ENCODE measurements at regions not wholly inside any gene's neighbourhood (a gene's known extent, or its start where the extent isn't known, plus 50 kb on each side); places are given as distances from the start of the nearest gene placed in this dataset.

GRCh38 chrX:107502316-107502715 is 52.9 kb downstream of the FRMPD3 start:
- ChIA-PET CTCF (interaction anchor here (1.8 kb wide), 1 partner anchor 153 kb away, joined by 3 read pairs; no protein-coding TSS in a partner anchor), POLR2A (no interaction called here)
- TF ChIP-seq L3MBTL2 (conservative IDR thresholded peaks at IDR 0.05): no peak
- TF ChIP-seq ZNF384 (IDR thresholded peaks at IDR 0.05): no peak
- no peak for TF ChIP-seq ARNT (IDR thresholded peaks at IDR 0.05)
- no peak for TF ChIP-seq FOXM1 (IDR thresholded peaks at IDR 0.05; ENCODE audit: borderline replicate concordance)
- no peak for TF ChIP-seq FOXA1 (IDR thresholded peaks at IDR 0.05)
- TF ChIP-seq NFRKB (IDR thresholded peaks at IDR 0.05): no peak
- TF ChIP-seq HDGF (IDR thresholded peaks at IDR 0.05; ENCODE audit: borderline replicate concordance): no peak
- TF ChIP-seq CTBP1 (IDR thresholded peaks at IDR 0.05; ENCODE audit: borderline replicate concordance): no peak
- no peak for TF ChIP-seq SP1 (IDR thresholded peaks at IDR 0.05)
- no peak for TF ChIP-seq TARDBP (IDR thresholded peaks at IDR 0.05)
- no peak for DNase-seq (ENCODE audit: extremely low spot score)

- TF ChIP-seq HDGF (IDR thresholded peaks at IDR 0.05; ENCODE audit: borderline replicate concordance) (no peak), SP1 (IDR thresholded peaks at IDR 0.05) (no peak), L3MBTL2 (conservative IDR thresholded peaks at IDR 0.05) (no peak), FOXM1 (IDR thresholded peaks at IDR 0.05; ENCODE audit: borderline replicate concordance) (no peak), NFRKB (IDR thresholded peaks at IDR 0.05) (no peak), LEF1 (IDR thresholded peaks at IDR 0.05; ENCODE audit: borderline replicate concordance) (no peak), SUZ12 (IDR thresholded peaks at IDR 0.05) (no peak), ZNF384 (IDR thresholded peaks at IDR 0.05) (no peak)
- TF ChIP-seq, protein P1, sequence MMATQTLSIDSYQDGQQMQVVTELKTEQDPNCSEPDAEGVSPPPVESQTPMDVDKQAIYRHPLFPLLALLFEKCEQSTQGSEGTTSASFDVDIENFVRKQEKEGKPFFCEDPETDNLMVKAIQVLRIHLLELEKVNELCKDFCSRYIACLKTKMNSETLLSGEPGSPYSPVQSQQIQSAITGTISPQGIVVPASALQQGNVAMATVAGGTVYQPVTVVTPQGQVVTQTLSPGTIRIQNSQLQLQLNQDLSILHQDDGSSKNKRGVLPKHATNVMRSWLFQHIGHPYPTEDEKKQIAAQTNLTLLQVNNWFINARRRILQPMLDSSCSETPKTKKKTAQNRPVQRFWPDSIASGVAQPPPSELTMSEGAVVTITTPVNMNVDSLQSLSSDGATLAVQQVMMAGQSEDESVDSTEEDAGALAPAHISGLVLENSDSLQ (IDR thresholded peaks at IDR 0.05): no peak
- POLR2A ChIA-PET: no interaction called here
- CTCF ChIA-PET: no interaction called here
- DNase-seq (ENCODE audit: extremely low spot score): no peak
Observed at GRCh38 chrX:107504006-107504405, 54.6 kb downstream of the FRMPD3 start.

- CTCF ChIA-PET: no interaction called here
- TF ChIP-seq FOXA1 (IDR thresholded peaks at IDR 0.05) (no peak), BHLHE40 (IDR thresholded peaks at IDR 0.05; ENCODE audit: borderline replicate concordance) (no peak), FOXM1 (IDR thresholded peaks at IDR 0.05; ENCODE audit: borderline replicate concordance) (no peak), HDGF (IDR thresholded peaks at IDR 0.05; ENCODE audit: borderline replicate concordance) (no peak), SUZ12 (IDR thresholded peaks at IDR 0.05) (no peak)
- DNase-seq (ENCODE audit: extremely low spot score): no peak
- POLR2A ChIA-PET: no interaction called here
Observed at GRCh38 chrX:107505223-107505622, 55.8 kb downstream of the FRMPD3 start.

DNA sequence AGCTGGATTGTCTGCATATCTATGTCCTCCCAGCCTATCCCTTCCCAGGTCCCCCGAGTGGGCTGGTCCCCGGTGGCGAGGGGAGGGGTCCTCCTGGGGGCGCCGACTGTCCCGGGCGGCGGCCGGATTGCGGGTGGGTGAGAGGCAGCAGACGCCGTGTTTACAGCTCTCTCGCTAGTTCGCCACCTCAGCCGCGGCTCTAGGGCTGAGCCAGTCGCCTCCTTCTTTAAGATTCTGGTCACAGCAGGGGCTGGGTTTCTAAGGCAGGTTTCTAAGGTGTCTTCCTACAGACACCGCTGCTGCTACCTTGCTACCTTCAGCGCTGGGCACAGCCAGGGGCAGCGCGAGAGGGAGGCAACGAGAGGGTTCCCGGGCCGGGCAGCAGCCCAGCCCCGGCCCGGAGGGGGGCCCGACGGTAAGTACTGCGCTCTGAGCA is 57.2 kb downstream of the FRMPD3 start:
- POLR2A ChIA-PET: no interaction called here
- TF ChIP-seq HDGF (IDR thresholded peaks at IDR 0.05; ENCODE audit: borderline replicate concordance) (no peak), CTBP1 (IDR thresholded peaks at IDR 0.05; ENCODE audit: borderline replicate concordance) (no peak), ZNF384 (IDR thresholded peaks at IDR 0.05) (no peak)
- TF ChIP-seq, protein P1 (IDR thresholded peaks at IDR 0.05): no peak
- CTCF ChIA-PET: no interaction called here
- no peak for DNase-seq (ENCODE audit: extremely low spot score)

DNA sequence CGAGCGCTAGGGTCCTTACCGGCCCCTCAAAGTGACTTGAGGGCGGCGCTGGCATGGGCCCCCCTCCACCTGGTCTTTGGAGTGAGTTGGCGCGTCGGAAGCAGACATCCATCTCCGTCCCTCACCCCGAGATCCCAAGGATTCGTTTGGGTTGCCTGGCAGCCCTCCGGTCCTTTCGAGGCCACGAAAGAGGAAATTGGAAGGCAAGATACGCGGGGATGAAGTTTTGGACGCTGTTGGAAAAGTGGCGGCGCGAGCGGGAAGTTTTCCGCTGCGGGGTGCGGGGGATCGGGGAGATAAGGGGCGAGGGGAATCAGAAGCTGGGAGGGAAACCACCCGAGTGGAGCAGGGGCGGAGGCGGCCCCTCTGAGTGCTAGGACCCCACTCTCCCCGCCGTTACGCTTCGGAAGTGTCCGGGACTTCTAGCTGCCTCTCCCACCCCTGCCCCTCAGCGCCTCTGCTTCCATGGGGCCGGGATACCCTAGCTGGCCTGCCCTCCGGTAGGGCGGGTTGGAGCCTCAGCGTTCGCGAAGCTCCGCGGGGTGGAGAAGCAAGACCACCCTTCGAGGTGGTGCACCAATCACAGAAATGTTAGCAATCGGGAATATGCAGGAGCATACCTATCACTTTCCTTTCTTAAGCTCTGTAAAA is 57.8 kb downstream of the FRMPD3 start:
- POLR2A ChIA-PET: no interaction called here
- CTCF ChIA-PET: no interaction called here
- DNase-seq (ENCODE audit: extremely low spot score): no peak
- no peak for TF ChIP-seq FOXM1 (IDR thresholded peaks at IDR 0.05; ENCODE audit: borderline replicate concordance)
- TF ChIP-seq ZNF384 (IDR thresholded peaks at IDR 0.05): no peak
- no peak for TF ChIP-seq CTBP1 (IDR thresholded peaks at IDR 0.05; ENCODE audit: borderline replicate concordance)
- TF ChIP-seq L3MBTL2 (conservative IDR thresholded peaks at IDR 0.05): no peak
- TF ChIP-seq BHLHE40 (IDR thresholded peaks at IDR 0.05; ENCODE audit: borderline replicate concordance): no peak
- no peak for TF ChIP-seq LEF1 (IDR thresholded peaks at IDR 0.05; ENCODE audit: borderline replicate concordance)
- no peak for TF ChIP-seq FOXK2 (IDR thresholded peaks at IDR 0.05)
- TF ChIP-seq SP1 (IDR thresholded peaks at IDR 0.05): no peak
- no peak for TF ChIP-seq TARDBP (IDR thresholded peaks at IDR 0.05)
- TF ChIP-seq, protein P1 (IDR thresholded peaks at IDR 0.05): no peak
- no peak for TF ChIP-seq NFRKB (IDR thresholded peaks at IDR 0.05)
- no peak for TF ChIP-seq HDGF (IDR thresholded peaks at IDR 0.05; ENCODE audit: borderline replicate concordance)
- no peak for TF ChIP-seq ELF4 (IDR thresholded peaks at IDR 0.05)
- TF ChIP-seq FOXA1 (IDR thresholded peaks at IDR 0.05): no peak
- no peak for TF ChIP-seq ARNT (IDR thresholded peaks at IDR 0.05)

- DNase-seq (ENCODE audit: extremely low spot score): no peak
- ChIA-PET POLR2A (no interaction called here), CTCF (no interaction called here)
- TF ChIP-seq, protein P1 (IDR thresholded peaks at IDR 0.05): no peak
- TF ChIP-seq ELF4 (IDR thresholded peaks at IDR 0.05) (no peak), SP1 (IDR thresholded peaks at IDR 0.05) (no peak), FOXA1 (IDR thresholded peaks at IDR 0.05) (no peak), FOXK2 (IDR thresholded peaks at IDR 0.05) (no peak), ZNF384 (IDR thresholded peaks at IDR 0.05) (no peak), CTBP1 (IDR thresholded peaks at IDR 0.05; ENCODE audit: borderline replicate concordance) (no peak), HDGF (IDR thresholded peaks at IDR 0.05; ENCODE audit: borderline replicate concordance) (no peak), SUZ12 (IDR thresholded peaks at IDR 0.05) (no peak), ARNT (IDR thresholded peaks at IDR 0.05) (no peak), TARDBP (IDR thresholded peaks at IDR 0.05) (no peak), FOXM1 (IDR thresholded peaks at IDR 0.05; ENCODE audit: borderline replicate concordance) (no peak)
Observed at GRCh38 chrX:107507744-107508117, 58.3 kb downstream of the FRMPD3 start.

Data from HEK293T (cell line).